Hematopoietic multipotent progenitor cell treated with erythropoietin and hydrocortisone succinate and interleukin-3 and kit ligand, for 15 days (in vitro differentiated cells): ENCODE measurements at regions not wholly inside any gene's neighbourhood (a gene's known extent, or its start where the extent isn't known, plus 50 kb on each side); places are given as distances from the start of the nearest gene placed in this dataset.
"Not testable (repeated sequence)": the region's sequence is repeated elsewhere in the genome, so short reads cannot be mapped to it uniquely, and the experiment has no call there.

ENCODE experiments used
- DNase-seq: peaks from one replicate; pipeline ENCODE4 v3.0.0-alpha.2; 2015; ENCODE audit warnings: low spot score

GRCh38 chr14:53857625-53858344 lies 98.8 kb downstream of the BMP4 start:
- DNase-seq = no peak

GRCh38 chr14:53855574-53855973 lies 101.1 kb downstream of the BMP4 start:
- DNase-seq = no peak

- no peak for DNase-seq
These were observed 101.5 kb downstream of the BMP4 start for GRCh38 chr14:53855127-53855526.

GRCh38 chr14:53851394-53852090 lies 105.1 kb downstream of the BMP4 start:
- DNase-seq = no peak

- no peak for DNase-seq
These were observed 105.8 kb downstream of the BMP4 start for GRCh38 chr14:53850714-53851296.

- no peak for DNase-seq
These were observed 107.1 kb downstream of the BMP4 start for GRCh38 chr14:53849549-53849948.

GRCh38 chr14:53848854-53849253 lies 107.8 kb downstream of the BMP4 start:
- DNase-seq = no peak

GRCh38 chr14:53847881-53848280 lies 108.7 kb downstream of the BMP4 start:
- DNase-seq = no peak

- DNase-seq = no peak
These were observed 109.6 kb downstream of the BMP4 start for GRCh38 chr14:53847057-53847456.

- DNase-seq = no peak
These were observed 110.6 kb downstream of the BMP4 start for GRCh38 chr14:53845813-53846693.

GRCh38 chr14:53842938-53843337 lies 113.7 kb downstream of the BMP4 start:
- no peak for DNase-seq

GRCh38 chr14:53841109-53842099 lies 115.2 kb downstream of the BMP4 start:
- no peak for DNase-seq

GRCh38 chr14:53840444-53840843 lies 116.2 kb downstream of the BMP4 start:
- DNase-seq = no peak

GRCh38 chr14:53838374-53838773 lies 118.3 kb downstream of the BMP4 start:
- no peak for DNase-seq

GRCh38 chr14:53837656-53838055 lies 119.0 kb downstream of the BMP4 start:
- DNase-seq = not testable (repeated sequence)

GRCh38 chr14:53836551-53836950 lies 120.1 kb downstream of the BMP4 start:
- DNase-seq = no peak

- no peak for DNase-seq
These were observed 127.8 kb downstream of the BMP4 start for GRCh38 chr14:53828820-53829219.

- DNase-seq = no peak
These were observed 132.6 kb downstream of the BMP4 start for GRCh38 chr14:53824061-53824460.

GRCh38 chr14:53814392-53814791 lies 142.2 kb downstream of the BMP4 start:
- no peak for DNase-seq

- no peak for DNase-seq
These were observed 146.4 kb downstream of the BMP4 start for GRCh38 chr14:53810221-53810620.

- no peak for DNase-seq
These were observed 148.6 kb downstream of the BMP4 start for GRCh38 chr14:53808042-53808441.
